PC-9 (cell line): ENCODE measurements at regions not wholly inside any gene's neighbourhood (a gene's known extent, or its start where the extent isn't known, plus 50 kb on each side); places are given as distances from the start of the nearest gene placed in this dataset.

Source experiments
- EZH2 ChIP-seq: fragments of 200-600 bp; sonication (generic); IDR thresholded peaks from 2 replicates; pipeline ENCODE4 v1.8.0; 2017; ENCODE audit warnings: antibody characterized with exemption, low read depth
- TF ChIP-seq, protein P1 (sequence below): fragments of 200-600 bp; sonication (generic); conservative IDR thresholded peaks from 2 replicates; pipeline ENCODE4 v1.6.1; 2017; ENCODE audit warnings: mixed run types, antibody characterized with exemption, mild to moderate bottlenecking, moderate library complexity

DNA sequence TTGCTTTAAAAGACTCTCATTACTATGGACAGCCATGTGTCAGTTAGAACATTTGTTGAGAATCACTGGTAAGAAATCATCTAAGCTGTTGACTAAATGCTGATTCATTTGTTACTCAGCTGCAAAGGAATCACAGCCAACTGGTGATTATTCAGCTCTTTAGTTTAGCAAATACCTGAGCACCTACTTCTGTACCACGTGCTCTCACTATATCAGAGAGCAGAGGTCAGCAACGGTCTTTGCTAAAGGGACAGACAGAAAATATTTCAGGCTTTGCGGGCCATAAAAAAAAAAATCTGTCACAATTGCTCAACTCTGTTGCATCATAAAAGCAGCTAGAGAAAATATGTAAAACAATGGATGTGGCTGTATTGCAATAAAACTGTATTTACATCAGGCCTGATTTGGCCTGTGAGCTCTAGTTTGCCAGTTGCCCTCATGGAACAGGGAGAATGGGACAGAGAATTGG, 377.6 kb downstream of the DNAH5 start:
- TF ChIP-seq, protein P1, sequence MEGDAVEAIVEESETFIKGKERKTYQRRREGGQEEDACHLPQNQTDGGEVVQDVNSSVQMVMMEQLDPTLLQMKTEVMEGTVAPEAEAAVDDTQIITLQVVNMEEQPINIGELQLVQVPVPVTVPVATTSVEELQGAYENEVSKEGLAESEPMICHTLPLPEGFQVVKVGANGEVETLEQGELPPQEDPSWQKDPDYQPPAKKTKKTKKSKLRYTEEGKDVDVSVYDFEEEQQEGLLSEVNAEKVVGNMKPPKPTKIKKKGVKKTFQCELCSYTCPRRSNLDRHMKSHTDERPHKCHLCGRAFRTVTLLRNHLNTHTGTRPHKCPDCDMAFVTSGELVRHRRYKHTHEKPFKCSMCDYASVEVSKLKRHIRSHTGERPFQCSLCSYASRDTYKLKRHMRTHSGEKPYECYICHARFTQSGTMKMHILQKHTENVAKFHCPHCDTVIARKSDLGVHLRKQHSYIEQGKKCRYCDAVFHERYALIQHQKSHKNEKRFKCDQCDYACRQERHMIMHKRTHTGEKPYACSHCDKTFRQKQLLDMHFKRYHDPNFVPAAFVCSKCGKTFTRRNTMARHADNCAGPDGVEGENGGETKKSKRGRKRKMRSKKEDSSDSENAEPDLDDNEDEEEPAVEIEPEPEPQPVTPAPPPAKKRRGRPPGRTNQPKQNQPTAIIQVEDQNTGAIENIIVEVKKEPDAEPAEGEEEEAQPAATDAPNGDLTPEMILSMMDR, result no peak
- TF ChIP-seq EZH2, result no peak
